Astrocyte of the cerebellum (primary cell): ENCODE measurements at regions not wholly inside any gene's neighbourhood (a gene's known extent, or its start where the extent isn't known, plus 50 kb on each side); places are given as distances from the start of the nearest gene placed in this dataset.

Source experiments
- DNase-seq: peaks from one replicate; pipeline ENCODE4 v3.0.0-alpha.2; 2011; ENCODE audit warnings: low read depth
- H3K4me3 ChIP-seq: 2 replicates; pipeline ENCODE4 v1.5.1; 2011; ENCODE audit warnings: mild to moderate bottlenecking, low read depth, low read length, moderate library complexity
- CTCF ChIP-seq: IDR thresholded peaks from 2 replicates; pipeline ENCODE4 v1.5.1; 2012; ENCODE audit warnings: low read length, low read depth, moderate library complexity, mild to moderate bottlenecking; ENCODE audit errors: missing control alignments
- in situ Hi-C: cut with HindIII; loops from 2 replicates; pipeline ENCODE4 v1.10.0; 2017; ENCODE audit warnings: low sequenced_read_pairs

- no peak overlapping the region for H3K4me3 ChIP-seq
- in situ Hi-C loops = no loop called here
- TF ChIP-seq CTCF = no peak
- DNase-seq = no peak
Measured at GRCh38 chr13:36493046-36493445, 60.8 kb downstream of the CCNA1 start.

- TF ChIP-seq CTCF = no peak
- in situ Hi-C loops = no loop called here
- DNase-seq = no peak
- H3K4me3 ChIP-seq = no peak overlapping the region
Measured at GRCh38 chr13:36495431-36495830, 63.1 kb downstream of the CCNA1 start.

- no peak for DNase-seq
- in situ Hi-C loops = no loop called here
- peak; percentile 19 for TF ChIP-seq CTCF
- no peak overlapping the region for H3K4me3 ChIP-seq
Measured at GRCh38 chr13:36509369-36509768, 77.1 kb downstream of the CCNA1 start.

GRCh38 chr13:36512771-36513170 lies 80.5 kb downstream of the CCNA1 start:
- DNase-seq = no peak
- TF ChIP-seq CTCF = no peak
- H3K4me3 ChIP-seq = no peak overlapping the region
- in situ Hi-C loops = no loop called here

- no peak for TF ChIP-seq CTCF
- in situ Hi-C loops = no loop called here
- no peak for DNase-seq
- no peak overlapping the region for H3K4me3 ChIP-seq
Measured at GRCh38 chr13:36513266-36513665, 81.0 kb downstream of the CCNA1 start.

- no peak for DNase-seq
- in situ Hi-C loops = no loop called here
- no peak overlapping the region for H3K4me3 ChIP-seq
- TF ChIP-seq CTCF = no peak
Measured at GRCh38 chr13:36515466-36515865, 83.2 kb downstream of the CCNA1 start.

- DNase-seq = no peak
- in situ Hi-C loops = no loop called here
- H3K4me3 ChIP-seq = no peak overlapping the region
- TF ChIP-seq CTCF = no peak
Measured at GRCh38 chr13:36516225-36516624, 83.9 kb downstream of the CCNA1 start.
